ENCODE measurements at regions not wholly inside any gene's neighbourhood (a gene's known extent, or its start where the extent isn't known, plus 50 kb on each side); places are given as distances from the start of the nearest gene placed in this dataset.

DNA sequence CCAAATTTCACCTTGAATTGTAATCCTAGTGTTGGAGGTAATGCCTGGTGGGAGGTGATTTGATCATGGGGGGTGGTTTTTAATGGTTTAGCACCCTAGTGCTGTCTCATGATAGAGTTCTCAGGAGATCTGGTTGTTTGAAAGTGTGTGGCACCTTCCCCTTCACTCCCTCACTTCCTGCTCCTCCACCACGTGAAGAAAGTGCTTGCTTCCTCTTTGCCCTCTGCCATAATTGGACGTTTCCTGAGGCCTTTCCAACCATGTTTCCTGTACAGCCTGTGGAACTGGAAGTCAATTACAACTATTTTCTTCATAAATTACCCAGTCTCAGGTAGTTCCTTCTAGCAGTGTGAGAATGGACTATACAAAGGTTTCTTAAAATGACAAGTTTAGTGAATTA is 251.8 kb upstream of the NETO1 start:
- TF ChIP-seq EGR1 (IDR thresholded peaks at IDR 0.05; ENCODE audit: low read depth) (no peak), CBX3 (IDR thresholded peaks at IDR 0.05; ENCODE audit: low read depth) (no peak), ATF3 (IDR thresholded peaks at IDR 0.05) (no peak), SIN3A (IDR thresholded peaks at IDR 0.05; ENCODE audit: low read depth) (no peak), ZBTB33 (IDR thresholded peaks at IDR 0.05; ENCODE audit: extremely low read depth, insufficient replicate concordance, low read length) (no peak), YY1 (IDR thresholded peaks at IDR 0.05; ENCODE audit: extremely low read depth, insufficient replicate concordance, low read depth, low read length) (no peak), EZH2 (IDR thresholded peaks at IDR 0.05) (no peak), SRF (IDR thresholded peaks at IDR 0.05; ENCODE audit: low read depth) (no peak), POLR2AphosphoS5 (IDR thresholded peaks at IDR 0.05; ENCODE audit: low read depth, low read length) (no peak), POLR2A (IDR thresholded peaks at IDR 0.05; ENCODE audit: borderline replicate concordance, extremely low read depth, insufficient read depth, insufficient read length) (no peak), JUND (IDR thresholded peaks at IDR 0.05) (no peak), ZNF274 (IDR thresholded peaks at IDR 0.05; ENCODE audit: low read depth, low read length) (no peak)
- TF ChIP-seq, protein P1, sequence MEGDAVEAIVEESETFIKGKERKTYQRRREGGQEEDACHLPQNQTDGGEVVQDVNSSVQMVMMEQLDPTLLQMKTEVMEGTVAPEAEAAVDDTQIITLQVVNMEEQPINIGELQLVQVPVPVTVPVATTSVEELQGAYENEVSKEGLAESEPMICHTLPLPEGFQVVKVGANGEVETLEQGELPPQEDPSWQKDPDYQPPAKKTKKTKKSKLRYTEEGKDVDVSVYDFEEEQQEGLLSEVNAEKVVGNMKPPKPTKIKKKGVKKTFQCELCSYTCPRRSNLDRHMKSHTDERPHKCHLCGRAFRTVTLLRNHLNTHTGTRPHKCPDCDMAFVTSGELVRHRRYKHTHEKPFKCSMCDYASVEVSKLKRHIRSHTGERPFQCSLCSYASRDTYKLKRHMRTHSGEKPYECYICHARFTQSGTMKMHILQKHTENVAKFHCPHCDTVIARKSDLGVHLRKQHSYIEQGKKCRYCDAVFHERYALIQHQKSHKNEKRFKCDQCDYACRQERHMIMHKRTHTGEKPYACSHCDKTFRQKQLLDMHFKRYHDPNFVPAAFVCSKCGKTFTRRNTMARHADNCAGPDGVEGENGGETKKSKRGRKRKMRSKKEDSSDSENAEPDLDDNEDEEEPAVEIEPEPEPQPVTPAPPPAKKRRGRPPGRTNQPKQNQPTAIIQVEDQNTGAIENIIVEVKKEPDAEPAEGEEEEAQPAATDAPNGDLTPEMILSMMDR (IDR thresholded peaks at IDR 0.05 in 2 of 3, conservative IDR thresholded peaks at IDR 0.05 in 1 of 3; ENCODE audit: borderline replicate concordance in 1 of 3, insufficient read depth in 1 of 3, low read depth in 2 of 3, low read length in 2 of 3) = no peak
- TF ChIP-seq, protein P2, sequence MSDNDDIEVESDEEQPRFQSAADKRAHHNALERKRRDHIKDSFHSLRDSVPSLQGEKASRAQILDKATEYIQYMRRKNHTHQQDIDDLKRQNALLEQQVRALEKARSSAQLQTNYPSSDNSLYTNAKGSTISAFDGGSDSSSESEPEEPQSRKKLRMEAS (IDR thresholded peaks at IDR 0.05) = no peak
- Histone ChIP-seq H3K36me3 (ENCODE audit: control insufficient read depth in 1 of 2, insufficient read depth in 2 of 2, low read length in 2 of 2) (no peaks in the 10 kb centered on the region), H3K9me2 (ENCODE audit: insufficient read depth) (no peaks in the 10 kb centered on the region), H3K4me1 (ENCODE audit: control insufficient read depth in 1 of 2, insufficient read depth in 2 of 2, low read length in 2 of 2) (no peaks in the 10 kb centered on the region), H3K27ac (ENCODE audit: low read depth, low read length) (no peak overlapping the region), H4K20me1 (ENCODE audit: insufficient read depth) (no peaks in the 10 kb centered on the region), H3K79me2 (ENCODE audit: insufficient read depth, low read length) (no peaks in the 10 kb centered on the region), H3K9me3 (ENCODE audit: control insufficient read depth in 1 of 2, insufficient read depth in 1 of 2, low read depth in 1 of 2, low read length in 2 of 2) (peaks cover 12% of the 10 kb centered on the region in 2 experiments; a peak in 3 of 4 replicates), H3K9ac (ENCODE audit: low read length) (no peak overlapping the region), H3K27me3 (ENCODE audit: insufficient read depth, low read length) (no peaks in the 10 kb centered on the region), H2AFZ (ENCODE audit: low read depth, low read length, poor library complexity, severe bottlenecking) (no peak overlapping the region), H3K4me3 (replicated peaks in 1 of 2; ENCODE audit: low read depth in 1 of 2, low read length in 2 of 2) (no peak overlapping the region), H3K4me2 (ENCODE audit: low read length) (no peak overlapping the region)
- ChIA-PET POLR2A (no interaction called here), CTCF (no interaction called here), RAD21 (ENCODE audit: low non-redundant PET in 1 of 2, low total read pairs in 2 of 2, uncharacterized antibody in 2 of 2, unreplicated experiment in 2 of 2) (no interaction called here)
- intact Hi-C loops (cut with micrococcal nuclease) = no loop called here
- no TSS peak for BruUV-seq (replicated peaks)
- ATAC-seq (no peak), DNase-seq (ENCODE audit: low read depth, low spot score) (no peak)
